GM20431 (cell line): ENCODE measurements at regions not wholly inside any gene's neighbourhood (a gene's known extent, or its start where the extent isn't known, plus 50 kb on each side); places are given as distances from the start of the nearest gene placed in this dataset.

Source experiments
- in situ Hi-C: fragments of 300-500 bp; cut with MseI, MboI; formaldehyde crosslinking; loops from one replicate; pipeline ENCODE4 v1.15.0; 2020; ENCODE audit warnings: low sequenced_read_pairs; ENCODE audit not compliant: unreplicated experiment

- in situ Hi-C loops = loop anchor here (25.0 kb wide), 1 partner anchor 197 kb away; no protein-coding TSS in a partner anchor
Measured at GRCh38 chr13:102940770-102941169, 94.9 kb downstream of the ERCC5 start.

GRCh38 chr13:102940143-102940542, 94.3 kb downstream of the ERCC5 start:
- in situ Hi-C loops = loop anchor here (25.0 kb wide), 1 partner anchor 197 kb away; no protein-coding TSS in a partner anchor

GRCh38 chr13:102935896-102936321, 90.1 kb downstream of the ERCC5 start:
- in situ Hi-C loops = loop anchor here (25.0 kb wide), 1 partner anchor 201 kb away; no protein-coding TSS in a partner anchor

GRCh38 chr13:102933523-102933922, 87.7 kb downstream of the ERCC5 start:
- in situ Hi-C loops = loop anchor here (25.0 kb wide), 1 partner anchor 204 kb away; no protein-coding TSS in a partner anchor

GRCh38 chr13:102933122-102933521, 87.3 kb downstream of the ERCC5 start:
- in situ Hi-C loops = loop anchor here (25.0 kb wide), 1 partner anchor 204 kb away; no protein-coding TSS in a partner anchor

- in situ Hi-C loops = loop anchor here (25.0 kb wide), 1 partner anchor 205 kb away; no protein-coding TSS in a partner anchor
Measured at GRCh38 chr13:102932331-102932730, 86.5 kb downstream of the ERCC5 start.

- in situ Hi-C loops = loop anchor here (25.0 kb wide), 1 partner anchor 207 kb away; no protein-coding TSS in a partner anchor
Measured at GRCh38 chr13:102930566-102930965, 84.7 kb downstream of the ERCC5 start.

- in situ Hi-C loops = loop anchor here (25.0 kb wide), 1 partner anchor 208 kb away; no protein-coding TSS in a partner anchor
Measured at GRCh38 chr13:102928941-102929675, 83.3 kb downstream of the ERCC5 start.
